GM12873 (cell line): ENCODE measurements at regions not wholly inside any gene's neighbourhood (a gene's known extent, or its start where the extent isn't known, plus 50 kb on each side); places are given as distances from the start of the nearest gene placed in this dataset.

Source experiments
- CTCF ChIP-seq: IDR thresholded peaks from 2 replicates; pipeline ENCODE4 v1.5.1; 2012; ENCODE audit warnings: low read depth, mild to moderate bottlenecking, moderate library complexity, low read length, control low read depth; ENCODE audit not compliant: insufficient read depth; ENCODE audit errors: missing control alignments

GRCh38 chr9:89916001-89916597 is 311.3 kb downstream of the GADD45G start:
- no peak for TF ChIP-seq CTCF

GRCh38 chr9:89917861-89918260 is 313.0 kb downstream of the GADD45G start:
- no peak for TF ChIP-seq CTCF

- TF ChIP-seq CTCF = peak; percentile 53
Measured at GRCh38 chr9:89919171-89919681, 314.4 kb downstream of the GADD45G start.

- TF ChIP-seq CTCF = no peak
Measured at GRCh38 chr9:89920131-89920530, 315.3 kb downstream of the GADD45G start.

- TF ChIP-seq CTCF = no peak
Measured at GRCh38 chr9:89920951-89921350, 316.1 kb downstream of the GADD45G start.

GRCh38 chr9:89922099-89922498 is 317.3 kb downstream of the GADD45G start:
- no peak for TF ChIP-seq CTCF

- TF ChIP-seq CTCF = no peak
Measured at GRCh38 chr9:89923174-89923573, 318.4 kb downstream of the GADD45G start.
